M059J (cell line): ENCODE measurements at regions not wholly inside any gene's neighbourhood (a gene's known extent, or its start where the extent isn't known, plus 50 kb on each side); places are given as distances from the start of the nearest gene placed in this dataset.
"Not testable (repeated sequence)": the region's sequence is repeated elsewhere in the genome, so short reads cannot be mapped to it uniquely, and the experiment has no call there.

Source experiments
- DNase-seq: peaks from one replicate; pipeline ENCODE4 v3.0.0-alpha.2; 2012; ENCODE audit warnings: low read depth

DNA sequence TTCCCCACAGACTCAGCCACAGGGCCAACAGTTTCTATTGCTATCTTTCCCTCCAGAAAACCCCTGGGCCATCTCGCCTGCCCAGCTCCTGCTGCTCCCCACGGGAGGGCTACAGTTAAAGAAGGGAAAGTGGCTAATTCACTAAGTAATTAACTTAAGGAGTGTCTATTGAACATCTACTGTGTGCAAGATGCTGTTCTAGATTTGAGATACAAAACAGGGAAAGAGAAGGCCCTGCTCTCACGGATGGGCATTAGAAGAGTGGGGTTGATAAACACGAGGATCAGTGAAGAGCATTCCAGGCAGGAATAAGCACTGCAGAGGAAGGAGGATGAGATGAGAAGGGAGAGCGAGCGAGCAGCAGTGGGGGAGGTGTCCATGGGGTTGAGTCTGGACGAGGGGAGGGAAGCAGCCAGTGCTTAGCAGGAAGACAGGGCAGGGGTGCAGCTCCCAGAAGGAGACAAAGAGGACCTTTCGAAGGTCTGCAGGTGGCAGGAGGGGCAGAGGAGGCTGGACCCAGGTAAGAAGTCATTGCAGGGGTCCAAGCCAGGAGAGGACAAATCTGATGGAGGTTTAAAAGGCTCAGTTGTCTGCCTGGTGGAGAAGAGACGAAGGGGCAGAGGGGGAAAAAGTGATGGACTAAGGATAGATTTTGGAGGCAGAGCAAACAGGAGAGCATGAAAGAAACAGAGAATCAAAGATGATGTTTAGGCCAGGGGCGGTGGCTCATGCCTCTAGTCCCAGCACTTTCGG, 64.7 kb downstream of the KLF15 start:
- DNase-seq, result no peak

DNA sequence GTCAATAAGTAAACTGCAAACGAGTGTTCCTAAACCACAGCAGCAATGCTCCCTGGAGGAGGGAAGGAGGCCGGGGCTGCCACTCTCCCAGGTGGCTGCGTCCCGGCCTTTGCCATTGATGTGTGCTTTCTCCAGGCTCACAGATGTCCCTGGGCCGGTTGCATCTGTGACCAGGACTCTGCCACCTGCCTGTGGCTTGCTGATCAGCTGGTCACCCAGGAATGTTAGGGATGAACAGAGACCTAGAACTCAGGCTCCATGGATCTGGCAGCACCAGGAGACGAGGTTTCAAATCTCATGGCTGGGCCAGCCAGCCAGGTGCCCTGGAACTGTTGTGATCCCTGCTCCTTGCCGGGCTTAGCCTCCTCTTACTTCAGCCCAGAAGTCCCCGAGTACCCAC, 65.7 kb downstream of the KLF15 start:
- no peak for DNase-seq

DNA sequence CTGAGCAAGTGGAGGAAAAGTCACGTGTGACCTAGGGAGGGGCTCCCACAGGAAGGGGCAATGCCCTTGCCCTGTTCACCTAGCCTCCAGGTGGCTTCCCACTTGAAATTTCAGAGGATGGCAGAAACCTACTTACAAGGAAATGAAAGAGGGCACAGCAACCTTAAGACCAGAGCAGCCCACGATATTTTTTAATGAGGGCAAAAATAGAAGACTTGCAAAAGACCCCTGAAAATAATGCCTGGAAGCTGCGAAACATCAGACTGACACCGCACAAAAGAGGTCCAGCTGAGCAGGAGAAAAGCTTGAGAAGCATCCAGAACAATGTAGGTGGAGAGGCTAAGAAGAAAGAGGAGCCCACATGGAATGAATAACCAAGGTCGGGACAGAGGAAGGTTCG, 66.1 kb downstream of the KLF15 start:
- no peak for DNase-seq

DNA sequence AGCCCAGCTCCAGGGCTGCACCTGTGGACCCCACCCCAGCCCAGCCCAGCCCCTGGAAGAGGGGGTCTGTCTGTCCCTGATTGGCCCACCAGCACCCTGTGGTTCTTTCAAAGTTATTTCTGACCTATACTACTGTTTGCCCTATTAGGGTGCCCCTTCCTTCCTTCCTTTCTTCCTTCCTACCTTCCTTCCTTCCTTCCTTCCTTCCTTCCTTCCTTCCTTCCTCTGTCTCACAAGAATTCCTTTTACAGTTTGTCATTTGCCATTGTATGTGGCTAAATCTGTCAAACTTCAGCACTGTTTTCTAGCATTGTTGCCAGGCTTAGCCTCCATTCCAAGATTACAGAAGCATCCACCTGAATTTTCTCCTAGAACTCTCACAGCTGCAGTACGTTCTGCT, 66.9 kb downstream of the KLF15 start:
- DNase-seq, result no peak

DNA sequence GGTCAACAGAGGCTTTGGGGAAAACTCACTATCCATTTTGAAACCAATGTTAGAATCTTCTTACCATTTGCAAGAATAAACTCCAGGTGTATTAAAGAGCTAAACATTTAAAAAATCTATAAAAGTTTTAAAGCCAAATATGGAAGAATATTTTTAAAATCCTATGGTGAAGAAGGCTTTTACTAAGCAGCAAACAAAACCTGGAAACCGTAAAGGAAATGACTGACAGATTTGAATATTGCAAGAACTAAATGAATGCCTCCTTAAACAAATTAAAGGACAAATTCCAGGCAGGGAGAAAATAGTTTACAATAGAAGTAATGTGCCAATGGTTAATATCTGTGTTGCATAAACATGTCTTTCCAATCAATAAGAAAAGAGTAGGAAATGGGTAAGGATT, 68.1 kb downstream of the KLF15 start:
- DNase-seq, result no peak

DNA sequence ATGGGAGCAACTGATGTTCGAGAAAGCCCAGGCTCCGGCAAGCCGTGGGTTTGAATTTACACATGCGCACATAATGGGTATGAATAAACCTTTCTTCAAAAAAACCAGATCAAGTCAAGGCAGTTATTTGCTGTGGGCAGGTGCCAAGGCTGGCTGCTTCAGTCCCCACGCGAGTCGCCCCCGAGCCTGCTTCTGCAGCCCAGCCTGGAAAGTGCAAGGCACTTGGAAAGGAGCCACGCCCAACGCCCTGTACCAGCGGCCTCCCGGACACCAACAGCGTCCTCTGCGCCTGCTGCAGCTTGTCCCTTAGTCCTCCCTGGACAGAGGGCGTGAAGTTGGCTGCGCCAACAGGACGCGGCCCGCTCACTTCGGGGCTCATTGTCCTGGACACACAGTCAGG, 68.9 kb downstream of the KLF15 start:
- DNase-seq, result no peak

DNA sequence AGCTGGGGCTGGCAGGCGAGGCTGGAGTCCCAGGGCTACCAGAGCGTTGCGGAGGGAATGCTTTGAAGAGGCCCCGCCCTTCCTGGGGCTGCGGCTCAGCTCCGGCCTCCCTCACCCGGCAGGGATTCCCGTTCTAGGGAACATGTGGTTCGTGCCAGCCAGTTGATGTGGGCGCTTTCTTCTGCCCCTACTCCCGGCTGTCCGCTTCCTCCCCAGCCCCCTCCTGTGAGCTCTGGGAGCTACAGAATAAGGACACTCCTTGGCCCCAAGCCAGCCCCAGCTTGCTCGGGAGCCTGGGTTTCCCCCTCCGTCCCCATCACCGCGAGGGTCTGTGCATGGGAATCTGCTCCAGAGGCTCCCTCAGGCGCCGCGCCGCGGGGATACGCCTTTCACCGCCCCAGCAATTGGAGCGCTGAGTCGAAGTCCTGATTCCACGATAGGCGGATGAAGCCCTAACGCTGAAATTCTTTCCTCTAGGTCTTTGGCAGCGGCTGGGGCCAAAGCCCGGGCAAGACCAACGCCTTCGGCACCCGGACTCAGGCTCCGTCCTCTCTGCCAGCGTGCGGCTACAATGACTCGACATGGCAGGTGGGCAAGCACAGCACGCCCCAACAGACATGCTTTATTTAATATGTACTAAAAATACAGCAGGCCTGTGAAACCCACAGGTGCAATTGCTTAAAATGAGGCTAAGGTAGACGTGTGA, 69.5 kb downstream of the KLF15 start:
- peak; percentile 76 for DNase-seq

DNA sequence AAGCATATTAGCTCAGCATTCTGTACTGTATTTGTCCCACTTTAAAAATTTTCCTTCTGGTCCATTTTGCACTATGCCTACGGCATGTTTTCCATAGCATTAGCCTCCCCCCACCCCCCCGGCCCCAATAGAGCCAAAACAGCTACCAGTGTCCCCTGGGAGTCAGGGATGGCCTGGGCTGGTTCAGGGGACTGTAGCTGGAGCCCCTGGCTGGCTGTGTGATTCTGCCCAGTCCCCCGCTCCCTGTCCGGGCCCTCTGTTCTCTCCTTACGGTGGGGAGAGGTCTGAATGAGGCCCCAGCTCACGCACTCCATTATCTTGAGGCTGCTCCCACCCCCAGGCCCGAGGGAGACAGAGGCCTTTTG, 70.1 kb downstream of the KLF15 start:
- DNase-seq, result no peak

DNA sequence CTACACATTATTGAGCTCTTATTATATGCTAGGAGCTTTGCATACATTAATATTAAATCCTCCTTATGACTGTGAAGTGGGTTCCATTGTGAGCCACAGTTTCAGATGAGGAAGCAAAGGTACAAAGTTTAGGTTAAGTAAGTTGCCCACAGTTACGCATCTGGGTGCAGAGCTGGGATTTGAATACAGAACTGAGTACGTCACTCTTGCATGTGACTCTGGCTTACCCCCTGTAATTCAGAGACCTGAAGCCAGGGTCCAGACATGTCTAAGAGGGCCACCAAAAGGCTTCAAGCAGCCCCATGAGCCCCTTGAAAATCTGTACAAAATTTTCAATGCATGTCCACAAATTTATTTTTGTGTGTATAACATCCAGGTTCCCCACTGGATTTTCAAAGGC, 71.8 kb downstream of the KLF15 start:
- no peak for DNase-seq

DNA sequence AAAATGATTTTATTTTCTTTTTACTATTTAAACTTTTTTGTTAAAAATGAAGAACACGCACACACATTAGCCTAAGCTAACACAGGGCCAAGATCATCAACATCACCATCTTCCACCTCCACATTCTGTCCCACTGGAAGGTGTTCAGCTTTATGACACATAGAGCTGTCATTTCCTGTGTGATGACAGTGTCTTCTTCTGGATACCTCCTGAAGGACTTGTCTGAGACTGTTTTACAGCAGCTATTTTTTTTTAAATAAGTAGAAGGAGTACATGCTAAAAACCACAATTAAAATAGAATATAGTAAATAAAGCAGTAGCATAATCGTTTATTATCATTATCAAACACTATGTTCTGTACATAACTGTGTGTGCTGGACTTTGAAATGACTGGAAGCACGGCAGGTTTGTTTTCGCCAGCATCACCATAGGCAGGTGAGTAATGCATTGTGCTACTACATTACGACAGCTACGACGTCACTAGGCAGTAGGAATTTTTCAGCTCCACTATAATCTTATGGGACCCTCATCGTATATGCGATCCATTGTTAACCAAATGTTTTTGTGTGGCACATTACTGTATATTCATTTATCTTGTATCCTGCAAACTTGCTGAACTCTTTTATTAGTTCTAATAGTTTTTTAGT, 72.8 kb downstream of the KLF15 start:
- DNase-seq, result peak; percentile 82

DNA sequence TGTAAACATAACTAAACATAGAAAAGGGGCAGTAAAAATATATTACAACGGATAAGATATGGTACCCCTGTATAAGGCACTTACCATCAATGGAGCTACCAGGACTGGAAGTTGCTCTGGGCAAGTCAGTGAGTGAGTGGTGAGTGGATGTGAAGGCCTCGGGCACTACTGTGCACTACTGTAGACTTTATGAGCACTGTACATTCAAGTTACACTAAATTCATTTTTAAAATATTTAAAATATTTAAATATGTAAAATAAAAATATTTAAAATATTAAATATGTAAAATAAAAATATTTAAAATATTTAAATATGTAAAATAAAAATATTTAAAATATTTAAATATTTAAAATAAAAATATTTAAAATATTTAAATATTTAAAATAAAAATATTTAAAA, 73.6 kb downstream of the KLF15 start:
- DNase-seq, result not testable (repeated sequence)

DNA sequence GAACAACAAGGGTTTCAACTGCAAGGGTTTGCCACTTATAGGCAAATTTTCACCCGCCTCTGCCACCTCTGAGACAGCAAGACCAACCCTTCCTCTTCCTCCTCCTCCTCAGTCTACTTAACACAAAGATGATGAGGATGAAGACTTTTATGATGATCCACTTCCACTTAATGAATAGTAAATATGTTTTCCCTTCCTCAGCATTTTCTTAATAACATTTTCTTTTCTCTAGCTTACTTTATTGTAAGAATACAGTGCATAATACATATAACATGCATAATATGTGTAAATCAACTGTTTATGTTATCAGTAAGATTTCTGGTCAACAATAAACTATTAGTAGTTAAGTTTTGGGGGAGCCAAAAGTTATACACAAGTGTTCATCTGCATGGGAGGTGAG, 77.4 kb downstream of the KLF15 start:
- no peak for DNase-seq

DNA sequence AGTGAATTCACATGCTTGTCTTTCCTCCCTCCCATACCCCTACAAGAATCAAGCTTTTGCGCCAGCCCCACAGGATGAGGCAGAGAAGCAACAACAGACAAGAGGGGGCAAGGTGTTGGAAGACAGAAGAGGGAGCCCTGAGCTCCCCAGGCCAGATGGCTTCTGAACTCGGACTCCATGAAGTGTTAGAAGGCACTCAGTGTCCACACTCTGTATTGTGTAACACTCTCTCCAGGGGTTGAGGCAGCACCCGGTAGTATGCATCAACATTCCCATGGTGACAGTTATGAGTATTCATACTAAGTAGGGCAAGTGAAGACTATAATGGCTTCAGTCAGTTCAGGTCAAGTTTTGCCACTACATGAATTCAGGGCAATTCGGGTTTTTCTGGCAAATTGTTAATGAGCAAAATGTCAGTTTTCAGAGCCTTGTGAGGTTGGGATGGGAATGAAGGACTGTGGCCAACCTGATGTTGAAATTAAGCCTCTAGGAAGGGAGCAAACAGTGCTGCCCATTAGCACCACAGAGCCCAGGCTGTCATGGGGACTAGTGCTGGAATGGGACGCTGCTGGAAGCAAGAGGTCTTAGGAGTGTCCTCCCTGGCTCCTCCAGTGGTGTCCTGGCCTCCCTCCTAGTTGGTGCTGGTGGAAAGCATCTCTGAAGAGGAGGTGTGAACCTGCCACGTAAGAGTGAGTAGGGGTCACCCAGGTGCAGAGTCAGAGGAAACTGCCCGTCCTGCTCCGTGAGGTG, 79.4 kb downstream of the KLF15 start:
- no peak for DNase-seq

DNA sequence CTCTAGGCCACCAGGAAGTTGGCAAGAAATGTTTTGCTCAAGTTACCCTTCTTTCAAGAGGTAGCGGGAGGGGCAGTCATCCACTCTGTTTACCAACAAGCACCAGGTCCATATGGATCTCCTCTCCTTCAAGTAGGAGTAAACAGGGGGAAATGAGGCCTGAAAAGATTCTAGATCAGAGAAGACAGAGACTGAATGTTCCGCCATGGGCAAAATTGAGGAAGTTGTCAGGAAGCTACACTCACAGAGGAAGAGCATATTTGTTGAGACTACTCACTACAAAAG, 81.6 kb downstream of the KLF15 start:
- no peak for DNase-seq

DNA sequence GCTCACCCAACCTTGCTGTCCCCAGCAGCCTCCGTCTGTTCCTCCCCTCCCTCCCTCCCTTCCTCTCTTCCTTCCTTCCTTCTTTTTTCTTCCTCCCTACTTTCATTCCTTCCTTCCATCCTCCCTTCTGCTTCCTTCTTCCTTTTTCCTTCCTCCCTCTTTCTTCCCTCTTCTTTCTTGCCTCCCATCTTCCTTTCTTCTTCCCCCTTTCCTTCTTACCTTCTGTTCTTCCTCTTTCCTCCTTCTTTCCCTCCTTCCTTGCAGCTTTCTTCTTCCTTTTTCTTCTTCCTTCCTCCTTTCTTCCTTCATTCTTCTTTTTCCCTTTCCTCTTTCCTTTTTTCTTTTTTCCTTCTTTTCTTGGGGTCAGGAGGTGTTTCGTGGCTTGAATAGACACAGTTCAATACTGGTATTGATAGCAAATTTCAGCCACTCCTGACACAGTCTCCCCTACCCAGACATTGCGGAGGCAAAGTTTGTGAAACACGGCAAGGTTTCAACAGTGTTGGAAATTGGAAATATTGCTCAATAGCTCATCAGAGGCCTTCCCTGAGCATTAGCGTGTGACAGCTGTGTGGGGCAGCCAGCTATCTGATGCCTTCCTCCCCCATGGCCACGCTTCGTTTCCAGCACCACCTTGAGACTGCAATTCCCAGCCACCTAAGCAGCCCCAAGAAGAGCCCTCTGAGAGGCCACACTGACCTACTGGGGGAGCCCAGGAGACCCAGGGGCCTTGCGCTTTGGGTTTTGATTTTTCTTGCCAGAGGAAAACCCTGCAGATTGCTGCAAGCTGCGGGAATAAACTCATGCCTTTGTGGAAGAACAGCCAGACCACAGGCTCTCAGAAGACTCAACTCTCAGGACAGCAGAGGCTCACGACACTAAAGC, 82.2 kb downstream of the KLF15 start:
- no peak for DNase-seq

DNA sequence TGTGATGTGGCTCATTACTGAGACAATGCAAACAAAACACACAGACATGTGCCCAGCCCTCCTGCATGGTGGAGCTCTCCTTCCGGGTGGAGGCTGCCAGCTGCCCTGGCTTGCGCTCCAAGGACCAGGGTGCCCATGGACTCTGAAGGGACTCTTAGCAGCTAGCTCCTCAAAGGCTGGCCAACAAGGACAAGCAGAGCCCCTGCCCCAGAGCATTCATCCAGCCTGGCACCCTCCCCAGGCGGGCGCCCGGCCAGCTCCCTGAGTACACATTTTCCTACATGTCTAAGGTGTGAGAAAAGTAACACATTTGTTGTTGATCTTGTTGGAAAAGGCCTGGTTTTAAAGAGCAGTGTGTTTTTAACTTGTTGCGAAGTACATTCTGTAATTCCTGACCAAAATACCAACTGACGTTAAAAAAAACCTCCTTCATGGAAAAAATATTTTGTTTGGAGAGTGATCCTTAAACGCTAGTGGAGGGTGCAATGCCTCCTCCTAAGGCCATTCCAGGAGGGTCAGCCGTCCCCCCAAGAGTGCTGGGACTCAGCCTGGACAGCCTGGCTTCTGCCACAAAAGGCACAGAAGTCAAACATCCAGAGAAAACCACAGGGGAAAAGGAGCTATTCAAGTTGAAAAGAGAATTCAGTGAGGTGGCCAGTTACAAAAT, 86.9 kb downstream of the KLF15 start:
- DNase-seq, result peak; percentile 38

DNA sequence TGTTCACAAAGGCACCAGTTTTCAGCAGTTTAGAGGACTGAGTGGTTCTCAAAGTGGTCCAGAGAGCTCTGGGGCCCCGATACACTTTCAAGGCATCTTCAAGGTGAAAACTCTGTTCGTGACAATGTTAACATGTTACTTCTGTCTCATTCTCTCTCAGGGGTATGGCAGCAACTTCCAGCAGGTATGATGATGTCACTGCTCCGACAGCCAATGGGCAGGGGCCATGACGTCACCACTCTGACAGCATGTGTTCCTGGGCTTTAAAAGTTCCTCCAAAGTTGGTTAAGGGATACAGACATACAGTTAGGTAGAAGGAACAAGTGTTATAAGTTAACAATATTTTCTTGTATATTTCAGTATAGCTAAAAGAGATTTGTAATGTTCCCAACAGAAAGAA, 87.9 kb downstream of the KLF15 start:
- no peak for DNase-seq

DNA sequence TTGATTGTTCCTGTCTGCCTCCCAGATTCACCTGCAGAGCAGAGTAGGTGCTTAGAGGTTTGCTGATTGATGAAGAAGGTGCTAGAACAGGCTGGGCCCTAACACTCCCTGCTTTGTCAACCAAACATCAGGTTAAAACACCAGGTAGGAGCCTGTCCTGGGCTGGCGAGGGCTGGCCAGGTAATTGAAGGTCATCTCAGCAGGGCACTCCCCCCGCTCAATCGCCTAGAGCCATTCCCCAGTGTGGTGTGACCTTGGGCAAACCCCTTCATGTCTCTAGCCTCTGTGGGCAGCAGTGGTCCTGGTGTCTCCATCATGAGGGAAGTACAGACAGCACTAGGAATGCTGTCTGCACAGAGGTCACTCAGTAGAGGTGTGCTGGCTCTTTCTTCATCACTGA, 88.3 kb downstream of the KLF15 start:
- DNase-seq, result no peak

DNA sequence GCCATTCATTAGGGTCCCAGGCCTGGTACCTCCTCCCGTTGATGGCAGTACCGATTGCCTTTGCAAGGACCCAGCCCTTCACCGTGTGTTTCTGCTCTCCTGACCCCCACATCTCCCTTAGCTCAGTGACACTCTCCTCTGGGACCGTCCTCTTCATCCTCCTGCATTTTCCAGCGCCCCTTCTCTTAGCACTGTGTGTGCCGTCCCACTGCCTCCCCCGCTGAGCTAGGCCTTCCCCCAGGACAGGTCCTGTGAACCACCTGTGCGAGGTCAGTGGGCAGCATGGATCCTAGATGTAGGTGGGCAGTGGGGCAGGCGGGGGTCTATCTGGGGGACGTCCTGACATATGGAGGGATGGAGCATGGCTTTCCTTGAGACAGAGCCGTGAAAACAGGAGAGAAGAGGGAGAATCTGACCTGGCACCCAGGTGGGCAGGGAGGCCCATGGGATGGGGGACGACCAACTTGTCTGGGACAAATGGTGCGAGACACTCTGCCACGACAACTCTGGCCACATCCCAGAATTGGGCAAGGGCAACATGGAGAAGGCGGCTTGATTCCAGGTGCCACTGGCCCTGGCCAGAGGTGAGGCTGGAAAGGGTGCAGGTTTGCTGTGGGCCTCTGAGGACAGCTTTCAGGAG, 87.7 kb upstream of the ALDH1L1 start:
- DNase-seq, result no peak

DNA sequence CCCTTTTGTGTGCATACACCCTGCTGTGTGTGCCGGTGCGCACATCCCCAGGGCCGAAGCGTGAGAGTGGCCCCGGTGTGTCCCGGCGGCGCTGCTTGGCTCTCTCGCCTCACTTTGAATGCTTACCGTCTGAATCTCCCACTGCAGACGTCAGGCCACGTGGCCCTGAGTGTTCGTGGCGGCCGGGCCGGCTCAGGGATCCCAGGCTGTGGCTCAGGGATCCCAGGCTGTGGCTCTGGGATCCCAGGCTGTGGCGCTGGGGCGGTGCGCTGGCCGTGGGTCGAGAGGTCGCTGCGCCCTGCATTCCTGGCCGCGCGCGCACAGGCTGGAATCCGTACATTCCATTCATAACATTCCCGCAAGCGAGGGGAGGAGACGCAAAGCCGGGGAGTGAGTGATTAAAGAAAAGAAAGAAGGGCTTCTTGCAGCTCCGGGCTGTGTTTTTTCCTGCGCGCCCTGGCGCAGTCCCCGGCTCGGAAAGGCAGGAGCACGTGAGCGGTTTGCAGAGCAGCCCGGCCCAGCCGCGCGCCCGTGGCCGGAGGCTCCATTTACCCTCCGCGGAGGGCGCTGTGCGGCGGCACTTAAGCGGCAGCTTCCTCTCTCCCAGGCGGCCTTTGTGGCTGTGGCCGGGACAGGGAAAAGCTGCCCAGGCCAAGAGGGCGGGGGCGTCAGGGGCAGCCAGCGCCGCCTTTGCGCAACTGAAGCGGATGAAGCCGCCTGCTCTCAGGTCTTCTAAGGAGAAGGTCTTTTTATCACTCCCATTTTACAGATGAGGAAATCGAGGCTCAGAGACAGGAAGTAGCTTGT, 87.0 kb upstream of the ALDH1L1 start:
- peak; percentile 93 for DNase-seq
